ENCODE measurements at regions not wholly inside any gene's neighbourhood (a gene's known extent, or its start where the extent isn't known, plus 50 kb on each side); places are given as distances from the start of the nearest gene placed in this dataset.

DNA sequence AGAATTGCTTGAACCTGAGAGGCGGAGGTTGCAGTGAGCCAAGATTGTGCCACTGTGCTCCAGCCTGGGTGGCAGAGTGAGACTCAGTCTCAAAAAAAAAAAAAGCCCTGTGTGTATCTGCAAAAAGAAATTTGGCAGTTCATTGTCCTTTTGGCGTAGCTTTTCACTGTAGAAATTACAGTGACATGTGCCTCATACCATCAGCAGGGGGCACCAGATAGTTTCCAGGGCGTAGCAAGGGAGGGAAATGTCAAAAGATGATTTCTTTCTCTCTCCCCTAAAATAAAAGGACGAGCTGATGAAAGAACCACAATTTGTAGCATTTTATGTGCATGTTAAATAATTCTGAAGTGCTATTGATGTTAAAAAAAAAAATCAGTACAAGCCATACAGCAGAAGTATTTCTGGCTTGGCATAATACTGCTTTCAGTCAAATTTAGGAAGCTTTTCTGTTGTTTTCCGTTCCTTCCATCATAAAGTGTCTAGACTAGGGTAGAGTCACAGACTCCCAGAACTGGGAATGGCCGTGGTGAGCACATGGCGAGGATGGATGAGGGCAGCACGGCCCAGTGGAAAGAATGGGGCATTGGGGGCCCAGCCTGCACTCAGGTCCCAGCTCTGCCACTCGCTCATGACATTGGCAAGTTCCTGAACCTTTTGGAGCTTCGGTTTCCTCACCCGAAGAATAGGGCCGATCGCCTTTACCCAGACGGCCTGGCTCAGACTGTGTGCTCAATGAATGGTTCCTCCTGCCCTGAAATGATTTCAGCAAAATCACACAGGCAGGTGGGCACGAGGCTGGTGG is 59.8 kb upstream of the RPH3AL start:
- Histone ChIP-seq H3K27me3 (ENCODE audit: control insufficient read depth, insufficient read depth, low read length) (no peaks in the 10 kb centered on the region), H3K36me3 (ENCODE audit: control insufficient read depth, insufficient read depth, low read length) (no peaks in the 10 kb centered on the region), H3K4me1 (ENCODE audit: control insufficient read depth, insufficient read depth, low read length) (peaks cover 2% of the 10 kb centered on the region; the same call in 1 of the 2 replicates), H3K27ac (ENCODE audit: low read length) (no peak overlapping the region), H3K4me3 (ENCODE audit: low read depth in 2 of 2, low read length in 2 of 2) (no peak overlapping the region), H3K9me3 (ENCODE audit: control insufficient read depth, insufficient read depth, low read depth, low read length) (no peaks in the 10 kb centered on the region)
- DNase-seq (ENCODE audit: low read depth, low spot score): peak; percentile 35
- CTCF ChIA-PET: interaction anchor here (0.5 to 1.0 kb wide), 8 partner anchors 13 to 299 kb away, joined by 3 to 6 read pairs (median 3); no protein-coding TSS in a partner anchor
- in situ Hi-C loops (cut with HindIII; ENCODE audit: low pct_unique_long_range_greater_than_20kb, low sequenced_read_pairs) (no loop called here), intact Hi-C loops (cut with micrococcal nuclease; ENCODE audit: unreplicated experiment) (no loop called here)
- POLR2A ChIA-PET: interaction anchor here (0.6 kb wide), 1 partner anchor 114 kb away, joined by 4 read pairs; no protein-coding TSS in a partner anchor
- no TSS peak for BruUV-seq (replicated peaks)
- ATAC-seq: no peak
- TF ChIP-seq, protein P1, sequence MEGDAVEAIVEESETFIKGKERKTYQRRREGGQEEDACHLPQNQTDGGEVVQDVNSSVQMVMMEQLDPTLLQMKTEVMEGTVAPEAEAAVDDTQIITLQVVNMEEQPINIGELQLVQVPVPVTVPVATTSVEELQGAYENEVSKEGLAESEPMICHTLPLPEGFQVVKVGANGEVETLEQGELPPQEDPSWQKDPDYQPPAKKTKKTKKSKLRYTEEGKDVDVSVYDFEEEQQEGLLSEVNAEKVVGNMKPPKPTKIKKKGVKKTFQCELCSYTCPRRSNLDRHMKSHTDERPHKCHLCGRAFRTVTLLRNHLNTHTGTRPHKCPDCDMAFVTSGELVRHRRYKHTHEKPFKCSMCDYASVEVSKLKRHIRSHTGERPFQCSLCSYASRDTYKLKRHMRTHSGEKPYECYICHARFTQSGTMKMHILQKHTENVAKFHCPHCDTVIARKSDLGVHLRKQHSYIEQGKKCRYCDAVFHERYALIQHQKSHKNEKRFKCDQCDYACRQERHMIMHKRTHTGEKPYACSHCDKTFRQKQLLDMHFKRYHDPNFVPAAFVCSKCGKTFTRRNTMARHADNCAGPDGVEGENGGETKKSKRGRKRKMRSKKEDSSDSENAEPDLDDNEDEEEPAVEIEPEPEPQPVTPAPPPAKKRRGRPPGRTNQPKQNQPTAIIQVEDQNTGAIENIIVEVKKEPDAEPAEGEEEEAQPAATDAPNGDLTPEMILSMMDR (IDR thresholded peaks at IDR 0.05): peak; percentile 85
- TF ChIP-seq SIN3A (IDR thresholded peaks at IDR 0.05; ENCODE audit: borderline replicate concordance, insufficient read depth, low read depth, low read length): no peak

DNA sequence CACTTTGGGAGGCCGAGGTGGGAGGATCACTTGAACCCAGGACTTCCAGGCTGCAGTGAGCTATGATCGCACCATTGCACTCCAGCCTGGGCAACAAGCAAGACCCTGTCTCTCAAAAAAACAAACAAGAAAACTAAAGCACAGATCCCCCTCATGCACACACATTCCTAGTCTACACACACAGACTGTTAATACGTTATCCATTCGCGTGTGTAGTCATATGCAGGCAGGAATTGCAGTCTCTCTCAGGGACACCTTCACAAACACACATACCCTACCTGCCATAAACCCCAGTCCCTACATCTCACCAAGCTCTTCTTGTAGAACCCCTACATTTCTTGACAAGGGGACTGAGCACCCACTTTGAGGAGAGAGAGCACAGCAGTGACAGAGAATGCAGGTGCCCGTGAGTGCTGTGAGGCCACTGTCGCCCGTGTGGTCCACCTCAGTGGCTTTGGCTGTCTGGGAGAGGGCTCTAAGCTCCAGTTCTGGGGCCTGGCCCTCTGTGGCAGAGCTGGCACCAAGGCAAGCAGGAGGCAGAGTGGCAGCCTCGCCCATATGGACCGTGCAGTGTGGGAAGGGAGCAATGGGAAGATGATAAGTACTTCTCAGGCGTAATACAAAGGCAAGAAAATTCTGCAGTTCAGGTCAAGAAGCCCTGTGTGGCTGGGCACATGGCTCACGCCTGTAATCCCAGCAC is 59.0 kb upstream of the RPH3AL start:
- CTCF ChIA-PET: interaction anchor here (0.5 to 1.0 kb wide), 9 partner anchors 14 to 300 kb away, joined by 3 to 6 read pairs (median 3); no protein-coding TSS in a partner anchor
- H3K36me3 ChIP-seq (ENCODE audit: control insufficient read depth, insufficient read depth, low read length): no peaks in the 10 kb centered on the region
- no peak overlapping the region for H3K4me3 ChIP-seq (ENCODE audit: low read depth in 2 of 2, low read length in 2 of 2)
- in situ Hi-C loops (cut with HindIII; ENCODE audit: low pct_unique_long_range_greater_than_20kb, low sequenced_read_pairs): no loop called here
- no TSS peak for BruUV-seq (replicated peaks)
- no peak for TF ChIP-seq SIN3A (IDR thresholded peaks at IDR 0.05; ENCODE audit: borderline replicate concordance, insufficient read depth, low read depth, low read length)
- no peak for TF ChIP-seq POLR2AphosphoS5 (IDR thresholded peaks at IDR 0.05; ENCODE audit: low read depth, low read length)
- TF ChIP-seq, protein P2, sequence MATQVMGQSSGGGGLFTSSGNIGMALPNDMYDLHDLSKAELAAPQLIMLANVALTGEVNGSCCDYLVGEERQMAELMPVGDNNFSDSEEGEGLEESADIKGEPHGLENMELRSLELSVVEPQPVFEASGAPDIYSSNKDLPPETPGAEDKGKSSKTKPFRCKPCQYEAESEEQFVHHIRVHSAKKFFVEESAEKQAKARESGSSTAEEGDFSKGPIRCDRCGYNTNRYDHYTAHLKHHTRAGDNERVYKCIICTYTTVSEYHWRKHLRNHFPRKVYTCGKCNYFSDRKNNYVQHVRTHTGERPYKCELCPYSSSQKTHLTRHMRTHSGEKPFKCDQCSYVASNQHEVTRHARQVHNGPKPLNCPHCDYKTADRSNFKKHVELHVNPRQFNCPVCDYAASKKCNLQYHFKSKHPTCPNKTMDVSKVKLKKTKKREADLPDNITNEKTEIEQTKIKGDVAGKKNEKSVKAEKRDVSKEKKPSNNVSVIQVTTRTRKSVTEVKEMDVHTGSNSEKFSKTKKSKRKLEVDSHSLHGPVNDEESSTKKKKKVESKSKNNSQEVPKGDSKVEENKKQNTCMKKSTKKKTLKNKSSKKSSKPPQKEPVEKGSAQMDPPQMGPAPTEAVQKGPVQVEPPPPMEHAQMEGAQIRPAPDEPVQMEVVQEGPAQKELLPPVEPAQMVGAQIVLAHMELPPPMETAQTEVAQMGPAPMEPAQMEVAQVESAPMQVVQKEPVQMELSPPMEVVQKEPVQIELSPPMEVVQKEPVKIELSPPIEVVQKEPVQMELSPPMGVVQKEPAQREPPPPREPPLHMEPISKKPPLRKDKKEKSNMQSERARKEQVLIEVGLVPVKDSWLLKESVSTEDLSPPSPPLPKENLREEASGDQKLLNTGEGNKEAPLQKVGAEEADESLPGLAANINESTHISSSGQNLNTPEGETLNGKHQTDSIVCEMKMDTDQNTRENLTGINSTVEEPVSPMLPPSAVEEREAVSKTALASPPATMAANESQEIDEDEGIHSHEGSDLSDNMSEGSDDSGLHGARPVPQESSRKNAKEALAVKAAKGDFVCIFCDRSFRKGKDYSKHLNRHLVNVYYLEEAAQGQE (IDR thresholded peaks at IDR 0.05; ENCODE audit: insufficient read depth in 1 of 2, low read depth in 2 of 2, low read length in 1 of 2): no peak
- no peak for TF ChIP-seq TCF7L2 (IDR thresholded peaks at IDR 0.05; ENCODE audit: low read depth, low read length)
- TF ChIP-seq, protein P1 (IDR thresholded peaks at IDR 0.05): no peak
- H3K9me3 ChIP-seq (ENCODE audit: control insufficient read depth, insufficient read depth, low read depth, low read length): no peaks in the 10 kb centered on the region
- H3K27me3 ChIP-seq (ENCODE audit: control insufficient read depth, insufficient read depth, low read length): no peaks in the 10 kb centered on the region
- intact Hi-C loops (cut with micrococcal nuclease; ENCODE audit: unreplicated experiment): no loop called here
- POLR2A ChIA-PET: no interaction called here
- DNase-seq (ENCODE audit: low read depth, low spot score) (no peak), ATAC-seq (no peak)
- peaks cover 2% of the 10 kb centered on the region; the same call in 1 of the 2 replicates for H3K4me1 ChIP-seq (ENCODE audit: control insufficient read depth, insufficient read depth, low read length)
- no peak overlapping the region for H3K27ac ChIP-seq (ENCODE audit: low read length)

Data from Panc1 (cell line).